Fibroblast of lung (primary cell): ENCODE measurements at regions not wholly inside any gene's neighbourhood (a gene's known extent, or its start where the extent isn't known, plus 50 kb on each side); places are given as distances from the start of the nearest gene placed in this dataset.

Source experiments
- CTCF ChIP-seq, 2 donors: IDR thresholded peaks in 1 of 2; conservative IDR thresholded peaks in 1 of 2; 1 replicate in 1 of 2; 2 replicates in 1 of 2; pipeline ENCODE4 v1.5.1; 2011 to 2012; ENCODE audit warnings: low read length in 2 of 2, control low read depth in 1 of 2, inconsistent platforms in 1 of 2, low read depth in 1 of 2, mild to moderate bottlenecking in 1 of 2
- EZH2 ChIP-seq: IDR thresholded peaks from 2 replicates; pipeline ENCODE4 v1.5.1; 2012; ENCODE audit warnings: low read length, control low read depth, mild to moderate bottlenecking; ENCODE audit errors: missing control alignments

- no peak for TF ChIP-seq EZH2
- TF ChIP-seq CTCF (conservative IDR thresholded peaks at IDR 0.05 in 1 of 2, IDR thresholded peaks at IDR 0.05 in 1 of 2; ENCODE audit: low read depth in 1 of 2, low read length in 2 of 2): no peak
Observed at GRCh38 chr7:145959981-145960380, 156.6 kb upstream of the CNTNAP2 start.
